AG04449 (cell line): ENCODE measurements at regions not wholly inside any gene's neighbourhood (a gene's known extent, or its start where the extent isn't known, plus 50 kb on each side); places are given as distances from the start of the nearest gene placed in this dataset.

Experiments used
- CTCF ChIA-PET: fragments of 350-600 bp; formaldehyde crosslinking; extraction: SDS; loops from one replicate; lab custom pipeline; 2021; ENCODE audit warnings: antibody characterized with exemption; lab: Yijun Ruan, JAX
- POLR2A ChIA-PET: fragments of 400-600, 350-600 bp; formaldehyde crosslinking; extraction: SDS; loops from one replicate; lab custom pipeline; 2020; ENCODE audit warnings: antibody characterized with exemption, inconsistent platforms; lab: Yijun Ruan, JAX
- DNase-seq: peaks from one replicate; pipeline ENCODE4 v3.0.0-alpha.2; 2010; ENCODE audit warnings: low read depth, low spot score
- H3K4me3 ChIP-seq: 2 replicates; pipeline ENCODE4 v1.5.1; 2011; ENCODE audit warnings: low read depth, mild to moderate bottlenecking, control low read depth, low read length
- TF ChIP-seq, protein P1 (sequence below): IDR thresholded peaks from one replicate; pipeline ENCODE4 v1.5.1; 2011; ENCODE audit warnings: mild to moderate bottlenecking, moderate library complexity, low read length, control low read depth, inconsistent platforms; ENCODE audit not compliant: insufficient read depth; ENCODE audit errors: missing control alignments

DNA sequence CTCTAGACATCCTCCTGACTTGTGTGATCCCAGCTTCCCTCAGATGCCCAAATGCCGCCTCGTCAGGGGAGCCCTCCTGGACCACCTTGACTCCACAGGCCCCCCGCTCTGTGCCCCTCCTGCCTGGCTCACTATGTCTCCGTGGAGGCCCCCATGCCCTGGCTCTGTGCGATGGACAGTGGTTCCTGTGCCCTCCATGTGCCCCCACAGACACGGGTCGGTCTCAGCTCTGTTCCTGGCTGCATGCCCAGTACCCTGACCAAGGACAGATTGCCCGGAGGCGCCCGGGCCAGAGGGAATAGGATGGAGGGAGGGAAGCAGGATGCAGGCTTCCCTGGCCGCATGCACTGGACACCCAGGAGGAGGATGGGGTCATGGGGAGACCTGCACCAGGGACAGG is 1274.6 kb downstream of the BRD1 start:
- no peak overlapping the region for H3K4me3 ChIP-seq
- no peak for DNase-seq
- ChIA-PET CTCF (no interaction called here), POLR2A (no interaction called here)
- TF ChIP-seq, protein P1, sequence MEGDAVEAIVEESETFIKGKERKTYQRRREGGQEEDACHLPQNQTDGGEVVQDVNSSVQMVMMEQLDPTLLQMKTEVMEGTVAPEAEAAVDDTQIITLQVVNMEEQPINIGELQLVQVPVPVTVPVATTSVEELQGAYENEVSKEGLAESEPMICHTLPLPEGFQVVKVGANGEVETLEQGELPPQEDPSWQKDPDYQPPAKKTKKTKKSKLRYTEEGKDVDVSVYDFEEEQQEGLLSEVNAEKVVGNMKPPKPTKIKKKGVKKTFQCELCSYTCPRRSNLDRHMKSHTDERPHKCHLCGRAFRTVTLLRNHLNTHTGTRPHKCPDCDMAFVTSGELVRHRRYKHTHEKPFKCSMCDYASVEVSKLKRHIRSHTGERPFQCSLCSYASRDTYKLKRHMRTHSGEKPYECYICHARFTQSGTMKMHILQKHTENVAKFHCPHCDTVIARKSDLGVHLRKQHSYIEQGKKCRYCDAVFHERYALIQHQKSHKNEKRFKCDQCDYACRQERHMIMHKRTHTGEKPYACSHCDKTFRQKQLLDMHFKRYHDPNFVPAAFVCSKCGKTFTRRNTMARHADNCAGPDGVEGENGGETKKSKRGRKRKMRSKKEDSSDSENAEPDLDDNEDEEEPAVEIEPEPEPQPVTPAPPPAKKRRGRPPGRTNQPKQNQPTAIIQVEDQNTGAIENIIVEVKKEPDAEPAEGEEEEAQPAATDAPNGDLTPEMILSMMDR: no peak

DNA sequence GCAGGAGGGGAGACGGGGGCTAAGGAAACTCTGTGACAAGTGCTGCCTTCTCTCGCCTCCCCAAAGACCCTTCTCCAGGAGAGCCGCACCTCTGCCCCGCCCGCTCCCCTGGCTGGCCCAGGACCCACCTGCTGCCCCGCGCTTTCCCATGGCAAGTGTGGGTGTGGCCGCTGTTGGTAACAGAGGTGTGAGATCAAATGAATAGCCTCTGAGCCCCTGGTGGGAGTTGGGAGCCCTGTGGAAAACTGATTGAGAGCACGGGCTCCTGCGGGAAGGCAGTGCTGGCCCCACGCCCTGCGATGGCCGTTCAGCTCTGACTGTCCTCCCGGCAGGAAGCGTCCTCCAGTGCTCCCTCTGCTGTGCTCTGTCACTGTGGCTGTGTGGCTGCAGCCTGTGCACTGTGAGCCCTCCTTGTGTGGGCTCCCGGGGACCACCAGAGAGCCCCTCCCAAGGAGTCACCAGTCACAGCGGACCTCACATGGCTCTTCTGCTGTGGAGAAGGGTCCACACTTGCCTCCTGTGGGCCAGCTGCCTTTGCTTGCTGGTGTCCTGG is 1275.9 kb downstream of the BRD1 start:
- ChIA-PET CTCF (no interaction called here), POLR2A (no interaction called here)
- no peak overlapping the region for H3K4me3 ChIP-seq
- TF ChIP-seq, protein P1: no peak
- no peak for DNase-seq

DNA sequence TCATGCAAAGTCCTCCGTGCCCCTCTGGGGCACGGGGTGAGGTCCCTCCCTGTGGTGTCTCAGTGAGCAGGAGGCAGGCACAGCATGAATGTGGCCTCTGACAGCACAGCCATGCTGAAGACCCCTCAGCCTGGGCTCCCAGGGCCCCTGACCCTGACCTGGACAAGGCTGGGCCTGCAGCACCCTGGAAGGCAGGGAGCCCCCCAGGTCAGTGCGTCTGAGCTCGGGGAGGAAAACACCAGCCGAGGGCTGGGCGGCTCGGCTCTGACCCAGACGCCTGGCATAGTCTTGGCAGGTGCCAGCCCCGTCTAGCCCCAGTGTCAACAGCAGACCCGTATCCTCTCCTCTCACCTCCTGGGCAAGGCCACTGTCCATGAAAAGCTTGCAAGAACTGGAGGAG is 1276.6 kb downstream of the BRD1 start:
- no peak overlapping the region for H3K4me3 ChIP-seq
- no peak for DNase-seq
- ChIA-PET POLR2A (no interaction called here), CTCF (no interaction called here)
- TF ChIP-seq, protein P1: no peak

DNA sequence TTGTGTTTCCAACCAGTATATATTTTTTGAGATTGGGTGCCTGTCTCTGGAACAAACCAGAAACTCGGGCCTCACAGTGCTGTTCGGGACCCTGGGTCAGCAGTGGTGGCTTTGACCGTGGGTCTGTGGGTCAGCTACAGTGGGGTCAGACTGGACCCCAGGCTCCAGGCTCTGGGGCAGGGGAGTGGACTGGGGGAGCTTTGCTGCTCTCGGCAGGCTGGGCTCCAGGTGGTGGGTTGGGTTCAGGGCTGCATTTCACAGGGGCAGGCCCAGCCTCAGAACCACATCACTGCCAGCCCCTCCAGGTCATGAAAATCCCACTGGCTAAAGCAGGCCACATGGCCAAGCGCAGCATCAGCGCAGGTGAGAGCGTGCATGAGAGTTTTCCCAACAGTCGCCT is 1279.3 kb downstream of the BRD1 start:
- CTCF ChIA-PET: interaction anchor here (1.5 kb wide), 1 partner anchor 10 kb away, joined by 3 read pairs; no protein-coding TSS in a partner anchor
- no peak for DNase-seq
- TF ChIP-seq, protein P1: no peak
- POLR2A ChIA-PET: no interaction called here
- no peak overlapping the region for H3K4me3 ChIP-seq

DNA sequence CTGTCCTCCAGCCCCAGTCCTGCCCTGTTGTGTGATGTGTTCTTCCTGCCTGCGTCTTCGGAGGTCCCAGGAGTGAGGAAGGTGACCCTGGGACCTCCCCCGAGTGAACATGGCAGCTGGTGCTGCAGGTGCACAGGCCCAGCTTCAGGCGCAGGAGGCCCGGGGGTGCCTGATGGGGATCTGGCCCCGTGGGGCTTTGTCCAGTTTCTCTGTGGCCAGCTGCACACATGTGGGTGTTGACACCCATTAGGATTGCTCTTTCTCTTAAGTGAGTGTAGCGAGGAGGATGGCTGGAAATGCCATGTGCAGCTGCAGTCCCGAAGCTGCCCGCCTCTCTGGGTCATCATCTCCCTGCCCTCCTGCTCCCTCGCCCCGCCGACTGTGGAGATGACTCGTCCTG is 1279.7 kb downstream of the BRD1 start:
- CTCF ChIA-PET: interaction anchor here (1.5 kb wide), 1 partner anchor 9 kb away, joined by 3 read pairs; no protein-coding TSS in a partner anchor
- TF ChIP-seq, protein P1: no peak
- POLR2A ChIA-PET: no interaction called here
- no peak for DNase-seq
- H3K4me3 ChIP-seq: no peak overlapping the region

DNA sequence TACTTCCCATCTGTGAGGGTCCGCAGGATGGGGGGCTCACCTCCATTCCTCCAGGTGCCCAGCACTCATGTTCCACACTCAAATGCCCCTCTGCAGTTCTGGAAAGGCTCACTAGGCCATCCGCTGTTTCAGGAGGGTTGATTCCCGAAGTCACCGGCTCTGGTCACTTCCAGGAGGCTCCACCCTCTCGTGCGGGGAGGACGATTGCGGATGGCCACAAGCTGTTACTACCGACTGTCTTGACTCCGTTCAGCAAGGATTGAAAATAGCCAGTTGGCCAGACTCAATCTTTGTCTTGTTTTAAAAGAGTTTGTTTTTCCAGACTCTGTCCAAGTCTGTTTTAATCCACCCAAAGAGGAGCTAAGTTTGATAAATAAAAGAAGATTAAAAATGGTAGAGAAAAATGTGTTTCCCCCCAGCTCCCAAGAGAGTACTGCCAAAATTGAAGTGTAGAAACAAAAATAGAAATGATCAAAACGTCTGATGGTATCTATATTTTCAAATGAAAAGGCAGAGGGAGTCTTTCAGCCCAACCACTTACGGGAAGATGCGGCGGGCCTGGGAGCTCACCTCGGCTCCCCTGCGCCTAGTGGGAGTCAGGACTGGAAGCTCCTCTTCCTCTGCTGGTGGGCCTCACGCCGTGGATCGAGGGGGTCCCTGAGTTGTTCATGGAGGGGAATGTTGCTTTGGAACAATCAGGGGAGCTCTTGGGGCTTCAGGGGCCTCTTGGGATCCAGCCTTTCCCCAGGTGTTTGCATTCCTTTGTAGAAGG is 1280.8 kb downstream of the BRD1 start:
- TF ChIP-seq, protein P1: no peak
- CTCF ChIA-PET: interaction anchor here (1.5 kb wide), 1 partner anchor 8 kb away, joined by 3 read pairs; no protein-coding TSS in a partner anchor
- H3K4me3 ChIP-seq: no peak overlapping the region
- POLR2A ChIA-PET: no interaction called here
- no peak for DNase-seq
